ENCODE measurements at regions not wholly inside any gene's neighbourhood (a gene's known extent, or its start where the extent isn't known, plus 50 kb on each side); places are given as distances from the start of the nearest gene placed in this dataset.

DNA sequence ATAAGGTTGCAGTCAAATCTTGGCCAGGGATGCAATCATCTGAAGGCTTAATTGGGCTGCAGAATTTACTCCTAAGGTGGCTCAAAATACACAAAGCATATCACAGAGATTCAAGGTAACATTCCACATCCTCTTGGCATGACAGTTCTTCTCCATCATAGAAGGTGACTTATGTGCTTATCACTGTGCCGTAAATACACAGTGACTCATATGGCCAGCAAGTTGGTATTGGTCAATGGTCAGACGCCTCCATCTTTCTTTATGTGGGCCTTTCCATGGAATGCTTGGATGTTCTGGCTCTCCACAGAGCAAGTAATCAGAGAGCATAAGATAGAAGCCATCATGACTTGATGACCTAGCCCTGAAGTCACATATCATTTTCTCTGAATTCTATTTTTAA, 168.8 kb upstream of the ST8SIA2 start:
- Histone ChIP-seq H3K27ac (ENCODE audit: low read depth in 1 of 2, low read length in 1 of 2) (no peak overlapping the region), H3K9me3 (ENCODE audit: control insufficient read depth in 4 of 4, insufficient read depth in 3 of 4, low read length in 3 of 4) (no peaks in the 10 kb centered on the region), H3K9ac (ENCODE audit: insufficient read depth in 1 of 2, low read length in 2 of 2) (no peak overlapping the region), H3K4me1 (ENCODE audit: control insufficient read depth in 5 of 5, insufficient read depth in 5 of 5, low read length in 5 of 5) (no peaks in the 10 kb centered on the region), H3K27me3 (ENCODE audit: control insufficient read depth in 3 of 3, insufficient read depth in 3 of 3, low read length in 2 of 3) (no peaks in the 10 kb centered on the region), H3K36me3 (ENCODE audit: control insufficient read depth in 4 of 4, insufficient read depth in 4 of 4, low read length in 4 of 4) (no peaks in the 10 kb centered on the region), H3K4me3 (no peak overlapping the region)
- TF ChIP-seq, protein P1, sequence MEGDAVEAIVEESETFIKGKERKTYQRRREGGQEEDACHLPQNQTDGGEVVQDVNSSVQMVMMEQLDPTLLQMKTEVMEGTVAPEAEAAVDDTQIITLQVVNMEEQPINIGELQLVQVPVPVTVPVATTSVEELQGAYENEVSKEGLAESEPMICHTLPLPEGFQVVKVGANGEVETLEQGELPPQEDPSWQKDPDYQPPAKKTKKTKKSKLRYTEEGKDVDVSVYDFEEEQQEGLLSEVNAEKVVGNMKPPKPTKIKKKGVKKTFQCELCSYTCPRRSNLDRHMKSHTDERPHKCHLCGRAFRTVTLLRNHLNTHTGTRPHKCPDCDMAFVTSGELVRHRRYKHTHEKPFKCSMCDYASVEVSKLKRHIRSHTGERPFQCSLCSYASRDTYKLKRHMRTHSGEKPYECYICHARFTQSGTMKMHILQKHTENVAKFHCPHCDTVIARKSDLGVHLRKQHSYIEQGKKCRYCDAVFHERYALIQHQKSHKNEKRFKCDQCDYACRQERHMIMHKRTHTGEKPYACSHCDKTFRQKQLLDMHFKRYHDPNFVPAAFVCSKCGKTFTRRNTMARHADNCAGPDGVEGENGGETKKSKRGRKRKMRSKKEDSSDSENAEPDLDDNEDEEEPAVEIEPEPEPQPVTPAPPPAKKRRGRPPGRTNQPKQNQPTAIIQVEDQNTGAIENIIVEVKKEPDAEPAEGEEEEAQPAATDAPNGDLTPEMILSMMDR (IDR thresholded peaks at IDR 0.05; ENCODE audit: control extremely low read depth, extremely low read depth): no peak
- 95% methylated on average over 2 of the region's 2 CpGs for WGBS, 2 donors
- ATAC-seq (ENCODE audit: insufficient read depth, low FRiP score) (no peak), DNase-seq (no peak)

DNA sequence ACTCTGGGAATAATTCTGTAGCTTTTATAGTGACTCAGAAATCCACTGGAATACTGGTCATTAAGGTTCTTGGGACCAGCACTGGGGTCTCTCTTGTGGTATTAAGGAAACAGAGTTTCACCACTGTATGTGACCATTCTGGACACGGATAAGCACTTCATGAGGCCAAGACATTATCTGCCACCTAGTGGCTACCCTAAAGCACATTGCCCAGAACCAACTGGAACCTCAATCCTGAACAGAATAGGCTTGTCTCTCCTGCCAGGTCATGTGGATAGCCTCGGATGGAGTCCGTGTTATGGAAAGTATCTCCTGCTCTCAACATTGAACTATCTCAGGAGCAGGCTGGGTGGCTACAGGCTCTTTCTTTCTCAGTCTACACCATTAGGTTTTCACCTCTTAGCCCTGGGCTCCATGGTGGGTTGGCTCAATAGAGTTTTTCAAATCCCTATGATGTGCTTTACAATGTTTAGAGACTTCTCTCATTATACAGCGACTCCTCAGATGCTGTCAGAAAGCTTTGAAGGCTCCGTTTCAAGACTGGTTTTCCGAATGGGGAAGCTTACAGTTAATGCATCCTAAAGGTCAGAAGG, 167.6 kb upstream of the ST8SIA2 start:
- TF ChIP-seq, protein P1 (IDR thresholded peaks at IDR 0.05; ENCODE audit: control extremely low read depth, extremely low read depth): peak; percentile 6
- Histone ChIP-seq H3K9me3 (ENCODE audit: control insufficient read depth in 4 of 4, insufficient read depth in 3 of 4, low read length in 3 of 4) (no peaks in the 10 kb centered on the region), H3K4me1 (ENCODE audit: control insufficient read depth in 5 of 5, insufficient read depth in 5 of 5, low read length in 5 of 5) (no peaks in the 10 kb centered on the region), H3K9ac (ENCODE audit: insufficient read depth in 1 of 2, low read length in 2 of 2) (no peak overlapping the region), H3K27ac (ENCODE audit: low read depth in 1 of 2, low read length in 1 of 2) (no peak overlapping the region), H3K27me3 (ENCODE audit: control insufficient read depth in 3 of 3, insufficient read depth in 3 of 3, low read length in 2 of 3) (no peaks in the 10 kb centered on the region), H3K36me3 (ENCODE audit: control insufficient read depth in 4 of 4, insufficient read depth in 4 of 4, low read length in 4 of 4) (no peaks in the 10 kb centered on the region), H3K4me3 (no peak overlapping the region)
- 64 to 73% methylated on average over 6 of the region's 6 CpGs for WGBS, 2 donors
- no peak for ATAC-seq (ENCODE audit: insufficient read depth, low FRiP score)
- DNase-seq: peak in 2 of 3 donors; percentile 25 to 52

DNA sequence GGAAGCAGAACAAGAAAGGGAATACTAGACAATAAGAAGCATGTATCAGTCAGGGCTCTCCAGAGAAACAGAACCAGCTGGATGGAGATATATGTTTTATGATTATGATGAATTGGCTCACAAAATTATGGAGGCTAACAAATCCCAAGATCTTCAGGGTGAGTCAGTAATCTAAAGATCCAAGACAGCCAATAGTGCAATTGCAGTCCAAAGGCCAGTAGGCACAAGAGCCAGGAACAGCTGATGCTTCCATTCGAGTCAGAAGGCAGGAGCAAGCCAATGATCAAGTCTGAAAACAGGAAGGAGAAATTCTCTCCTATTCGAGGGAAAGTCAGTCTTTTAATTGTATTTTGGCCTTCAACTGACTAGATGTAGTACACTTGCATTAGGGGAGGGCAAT, 164.9 kb upstream of the ST8SIA2 start:
- Histone ChIP-seq H3K27me3 (ENCODE audit: control insufficient read depth in 3 of 3, insufficient read depth in 3 of 3, low read length in 2 of 3) (no peaks in the 10 kb centered on the region), H3K9ac (ENCODE audit: insufficient read depth in 1 of 2, low read length in 2 of 2) (no peak overlapping the region), H3K9me3 (ENCODE audit: control insufficient read depth in 4 of 4, insufficient read depth in 3 of 4, low read length in 3 of 4) (peaks cover 0 to 4% (median 0%) of the 10 kb centered on the region in 4 donors), H3K27ac (ENCODE audit: low read depth in 1 of 2, low read length in 1 of 2) (no peak overlapping the region), H3K36me3 (ENCODE audit: control insufficient read depth in 4 of 4, insufficient read depth in 4 of 4, low read length in 4 of 4) (no peaks in the 10 kb centered on the region), H3K4me3 (no peak overlapping the region), H3K4me1 (ENCODE audit: control insufficient read depth in 5 of 5, insufficient read depth in 5 of 5, low read length in 5 of 5) (no peaks in the 10 kb centered on the region)
- TF ChIP-seq, protein P1 (IDR thresholded peaks at IDR 0.05; ENCODE audit: control extremely low read depth, extremely low read depth): no peak
- 65 to 74% methylated on average over 2 of the region's 2 CpGs for WGBS, 2 donors
- no peak for DNase-seq
- ATAC-seq (ENCODE audit: insufficient read depth, low FRiP score): no peak

DNA sequence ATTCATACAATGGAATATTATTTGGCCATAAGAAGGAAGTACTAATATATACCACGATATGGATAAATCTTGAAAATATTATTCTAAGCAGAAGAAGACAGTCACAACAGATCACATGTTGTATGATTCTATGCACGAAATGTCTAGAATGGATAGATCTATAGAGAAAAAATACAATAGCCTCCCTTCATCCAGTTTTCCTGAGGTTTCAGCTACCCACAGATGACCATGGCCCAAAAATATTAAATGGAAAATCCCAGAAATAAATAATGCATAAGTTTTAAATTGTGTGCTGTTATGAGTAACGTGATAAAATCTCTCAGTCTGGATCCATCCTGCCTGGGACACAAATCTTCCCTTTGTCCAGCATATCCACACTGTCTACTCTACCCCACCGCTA, 162.2 kb upstream of the ST8SIA2 start:
- WGBS, 2 donors: 77 to 78% methylated on average over 4 of the region's 4 CpGs
- no peak for ATAC-seq (ENCODE audit: insufficient read depth, low FRiP score)
- no peaks in the 10 kb centered on the region for H3K36me3 ChIP-seq (ENCODE audit: control insufficient read depth in 4 of 4, insufficient read depth in 4 of 4, low read length in 4 of 4)
- H3K27me3 ChIP-seq (ENCODE audit: control insufficient read depth in 3 of 3, insufficient read depth in 3 of 3, low read length in 2 of 3): no peaks in the 10 kb centered on the region
- peaks cover 0 to 4% (median 0%) of the 10 kb centered on the region in 4 donors for H3K9me3 ChIP-seq (ENCODE audit: control insufficient read depth in 4 of 4, insufficient read depth in 3 of 4, low read length in 3 of 4)
- H3K27ac ChIP-seq (ENCODE audit: low read depth in 1 of 2, low read length in 1 of 2): no peak overlapping the region
- no peak overlapping the region for H3K9ac ChIP-seq (ENCODE audit: insufficient read depth in 1 of 2, low read length in 2 of 2)
- H3K4me3 ChIP-seq: no peak overlapping the region
- TF ChIP-seq, protein P1 (IDR thresholded peaks at IDR 0.05; ENCODE audit: control extremely low read depth, extremely low read depth): no peak
- no peaks in the 10 kb centered on the region for H3K4me1 ChIP-seq (ENCODE audit: control insufficient read depth in 5 of 5, insufficient read depth in 5 of 5, low read length in 5 of 5)
- no peak for DNase-seq
